ENCODE measurements at regions not wholly inside any gene's neighbourhood (a gene's known extent, or its start where the extent isn't known, plus 50 kb on each side); places are given as distances from the start of the nearest gene placed in this dataset.

DNA sequence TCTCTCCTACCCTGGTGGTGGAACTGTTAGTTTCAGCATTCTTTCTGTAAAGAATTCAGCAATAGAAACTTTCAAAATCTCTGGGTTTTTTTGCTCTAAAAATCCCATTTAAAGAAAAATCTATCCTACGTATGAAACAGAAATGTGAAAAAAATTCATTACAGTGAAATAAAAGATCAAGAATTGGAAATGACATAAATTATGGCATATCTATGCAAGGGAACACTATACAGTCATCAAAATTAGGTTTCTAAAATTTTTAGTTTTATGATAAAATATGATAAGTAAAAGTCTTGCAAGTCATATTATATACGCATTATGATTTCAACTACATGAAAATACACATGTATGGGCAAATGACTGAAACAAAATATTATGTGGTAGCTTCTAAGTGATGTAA lies 342.6 kb downstream of the CETN3 start:
- TF ChIP-seq EZH2 (IDR thresholded peaks at IDR 0.05; ENCODE audit: insufficient read depth, poor library complexity, severe bottlenecking) (no peak), EZH2phosphoT487 (IDR thresholded peaks at IDR 0.05; ENCODE audit: insufficient read depth, low read depth) (no peak)
